ENCODE measurements at regions not wholly inside any gene's neighbourhood (a gene's known extent, or its start where the extent isn't known, plus 50 kb on each side); places are given as distances from the start of the nearest gene placed in this dataset.
A peak's percentile ranks its signal among the peaks of the same experiment; 100 is the strongest.

DNA sequence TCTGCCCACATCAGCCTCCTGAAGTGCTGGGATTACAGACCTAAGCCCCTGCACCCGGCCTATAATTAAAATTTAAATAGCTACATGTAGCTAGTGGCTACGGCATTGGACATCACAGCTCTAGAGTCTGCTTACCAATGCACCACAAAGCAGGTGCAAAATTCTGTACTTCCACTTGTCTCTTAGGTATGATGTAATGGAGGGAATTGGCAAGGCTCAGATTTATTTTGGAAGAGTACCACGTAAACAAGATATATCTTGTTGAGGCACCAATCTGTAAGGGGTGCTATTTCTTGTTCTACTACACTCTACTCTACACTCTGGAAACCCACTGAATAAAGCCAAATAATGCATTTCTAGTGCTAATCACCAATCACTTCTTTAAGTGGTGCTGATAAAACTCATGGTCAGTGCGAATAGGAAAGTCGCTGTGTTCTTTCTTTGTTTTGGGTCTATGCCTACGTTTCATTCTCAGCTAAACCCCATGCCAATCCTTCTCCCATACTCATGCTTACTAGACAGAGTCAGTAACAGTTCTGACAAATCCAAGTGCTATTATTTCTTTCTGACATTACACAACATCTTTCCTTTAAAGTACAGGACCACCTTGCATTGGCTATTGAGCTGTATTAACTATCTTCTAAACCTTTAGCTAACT lies 92.3 kb downstream of the GC start:
- DNase-seq (ENCODE audit: low spot score), result no peak

DNA sequence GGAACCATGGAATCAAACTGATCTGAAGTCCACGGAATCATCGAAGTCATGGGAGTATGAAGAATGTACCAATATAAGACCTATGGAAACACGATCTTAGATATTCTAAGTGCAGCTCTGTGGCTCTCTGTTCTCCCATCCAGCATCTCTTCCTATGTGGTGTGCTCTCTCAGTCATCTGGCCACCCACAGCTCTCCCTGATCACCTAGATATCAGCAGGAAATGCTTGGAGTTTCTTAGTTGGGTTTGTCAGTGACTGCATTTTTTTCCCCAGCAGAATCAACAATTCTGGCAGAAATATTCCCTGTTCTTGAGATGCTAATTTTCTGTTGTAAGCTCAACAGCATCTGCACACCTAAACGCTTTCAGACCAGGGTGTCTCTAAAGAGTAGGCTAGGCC lies 94.1 kb downstream of the GC start:
- no peak for DNase-seq (ENCODE audit: low spot score)

DNA sequence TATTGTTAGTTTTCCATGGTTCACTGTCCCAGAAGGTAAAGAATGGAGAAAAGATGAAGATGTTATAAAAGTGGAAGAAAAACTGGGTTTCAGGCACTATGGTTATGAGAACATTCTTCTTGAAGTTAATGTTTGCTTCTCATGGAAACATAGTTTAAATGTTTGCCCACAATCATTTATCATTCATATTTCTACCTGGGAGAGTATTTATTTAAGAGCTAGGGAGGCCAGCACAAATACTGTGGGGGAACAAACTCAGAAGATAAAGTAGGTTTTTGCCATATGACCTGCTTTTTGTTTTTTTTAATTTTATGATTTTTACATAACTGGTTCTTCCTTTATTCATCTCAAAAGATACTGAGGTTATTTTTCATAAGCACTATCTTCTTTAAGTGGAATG lies 96.8 kb downstream of the GC start:
- no peak for DNase-seq (ENCODE audit: low spot score)

DNA sequence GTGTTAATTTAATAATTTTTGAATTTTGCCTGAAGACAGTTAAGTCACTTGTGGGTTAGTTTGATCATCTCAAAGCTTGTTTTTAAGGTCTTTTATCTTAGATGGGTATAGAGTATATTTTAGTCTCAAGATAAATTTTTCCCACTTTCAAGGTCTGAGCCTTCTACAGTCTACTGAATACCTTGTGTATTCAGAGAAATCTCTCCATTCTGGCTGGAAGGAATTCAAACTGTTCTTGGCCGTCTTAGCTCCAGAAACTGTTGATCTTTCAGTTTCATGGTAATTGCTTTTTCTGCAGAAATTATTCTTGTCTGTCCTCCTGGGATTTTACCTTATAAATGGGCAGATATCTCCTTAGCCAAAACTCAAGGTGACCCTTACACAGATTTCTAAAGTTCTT lies 97.9 kb downstream of the GC start:
- DNase-seq (ENCODE audit: low spot score), result no peak

DNA sequence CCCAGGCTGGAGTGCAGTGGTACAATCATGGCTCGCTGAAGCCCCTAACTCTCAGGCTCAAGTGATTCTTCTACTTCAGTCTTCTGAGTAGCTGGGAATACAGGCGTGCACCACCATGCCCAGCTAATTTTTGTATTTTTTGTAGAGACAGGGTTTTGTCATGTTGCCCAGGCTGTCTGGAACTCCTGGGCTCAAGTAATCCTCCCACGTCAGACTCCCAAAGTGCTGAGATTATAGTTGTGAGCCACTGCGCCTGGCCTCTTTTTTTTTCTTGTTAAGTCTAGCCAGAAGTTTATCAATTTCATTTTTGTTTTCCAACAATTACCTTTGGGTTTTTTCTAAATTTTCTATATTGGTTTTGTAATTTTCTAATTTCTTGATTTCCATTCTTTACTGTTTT lies 100.6 kb downstream of the GC start:
- DNase-seq (ENCODE audit: low spot score), result no peak

DNA sequence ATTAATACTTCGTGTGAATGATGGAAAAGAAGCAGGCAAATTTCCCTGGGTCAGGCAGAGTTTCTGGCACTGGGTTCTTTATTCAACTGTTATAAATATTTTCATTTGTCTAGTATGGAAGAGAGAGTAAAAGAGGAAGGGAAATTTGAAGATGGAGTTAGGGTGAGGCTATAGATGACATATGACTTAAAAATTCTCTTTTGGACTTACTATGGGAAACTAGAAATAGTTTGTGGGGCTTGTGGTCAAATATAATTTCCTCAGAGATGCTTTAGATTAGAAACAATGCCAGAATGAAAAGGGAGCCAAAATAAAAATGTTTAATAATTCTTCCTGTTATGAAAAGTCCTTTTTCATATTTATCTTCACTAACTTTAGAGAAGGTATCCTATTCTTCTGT lies 103.2 kb downstream of the GC start:
- DNase-seq (ENCODE audit: low spot score), result no peak

DNA sequence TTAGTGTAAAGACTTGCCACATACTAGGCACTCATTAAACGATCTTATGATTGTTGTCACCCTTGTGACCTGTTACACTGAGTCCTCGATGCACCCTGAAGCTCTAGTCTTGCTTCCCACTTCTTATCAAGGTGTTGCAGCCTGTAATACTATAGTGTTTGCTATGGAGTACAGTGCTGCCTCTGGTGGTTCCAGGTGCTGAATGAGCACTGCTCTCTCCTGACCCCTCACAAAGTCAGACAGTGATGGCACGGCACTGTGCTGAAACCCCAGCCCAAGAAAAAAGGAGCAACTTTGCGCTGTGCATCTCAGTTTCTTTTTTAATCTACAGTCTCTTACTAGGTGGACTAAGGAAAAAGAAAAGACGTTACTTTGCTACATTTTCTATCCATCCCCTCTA lies 106.3 kb downstream of the GC start:
- DNase-seq (ENCODE audit: low spot score), result no peak

DNA sequence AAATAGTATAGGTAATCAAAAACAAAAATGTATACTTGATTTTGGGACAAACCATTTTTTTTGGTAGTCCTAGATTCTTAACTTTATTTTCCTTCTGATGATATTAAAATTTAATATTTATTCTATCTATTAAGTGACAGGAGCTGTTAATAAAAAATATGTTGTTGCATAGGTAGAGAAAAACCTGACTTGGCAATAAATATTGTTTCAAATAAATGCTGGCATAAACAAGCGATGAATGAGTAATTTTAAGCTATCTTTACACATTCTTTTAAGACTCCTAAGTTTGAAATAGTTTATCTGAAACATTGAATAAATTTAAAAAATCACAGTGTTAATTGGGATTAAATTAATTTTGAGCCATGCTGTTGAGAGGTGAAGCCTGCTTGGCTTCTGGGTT lies 114.6 kb downstream of the GC start:
- no peak for DNase-seq (ENCODE audit: low spot score)

DNA sequence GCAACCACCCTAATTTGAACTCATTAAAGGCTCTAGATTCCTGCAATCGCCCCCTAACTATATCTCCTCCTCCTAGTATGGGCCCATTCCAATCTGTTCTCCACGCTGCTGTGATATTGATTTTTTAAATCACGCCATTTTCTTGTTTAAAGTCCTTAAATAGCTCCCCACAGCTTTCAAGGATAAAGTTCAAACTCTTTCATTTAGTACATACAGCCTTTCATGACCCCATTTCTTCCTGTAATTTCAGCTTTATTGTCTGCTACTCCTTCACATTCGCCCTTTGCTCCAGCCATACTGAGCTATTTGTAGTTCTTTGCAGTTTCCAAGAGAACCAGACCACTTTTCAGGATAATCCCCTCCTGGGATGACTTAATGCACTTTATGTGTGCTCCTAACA lies 118.5 kb downstream of the GC start:
- no peak for DNase-seq (ENCODE audit: low spot score)

DNA sequence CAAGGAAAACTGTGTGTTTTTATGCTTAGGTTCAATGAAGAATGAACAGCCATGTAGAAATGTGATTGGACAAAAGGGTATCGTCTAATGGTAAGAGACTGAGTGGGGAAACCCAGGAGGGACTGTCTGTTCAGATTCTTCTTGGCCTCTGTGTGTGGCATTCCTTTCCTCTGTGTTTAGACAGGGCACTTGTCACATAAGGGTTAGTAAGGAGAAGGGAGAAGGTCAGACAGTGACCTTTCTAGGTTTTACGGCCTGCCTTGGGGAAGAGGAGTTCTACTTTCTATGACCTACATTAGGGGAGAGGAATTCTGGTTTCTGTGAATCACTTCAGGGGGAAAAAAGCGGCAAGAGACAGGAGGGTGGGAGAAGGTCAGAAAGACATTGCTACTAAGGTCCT lies 119.5 kb downstream of the GC start:
- no peak for DNase-seq (ENCODE audit: low spot score)

DNA sequence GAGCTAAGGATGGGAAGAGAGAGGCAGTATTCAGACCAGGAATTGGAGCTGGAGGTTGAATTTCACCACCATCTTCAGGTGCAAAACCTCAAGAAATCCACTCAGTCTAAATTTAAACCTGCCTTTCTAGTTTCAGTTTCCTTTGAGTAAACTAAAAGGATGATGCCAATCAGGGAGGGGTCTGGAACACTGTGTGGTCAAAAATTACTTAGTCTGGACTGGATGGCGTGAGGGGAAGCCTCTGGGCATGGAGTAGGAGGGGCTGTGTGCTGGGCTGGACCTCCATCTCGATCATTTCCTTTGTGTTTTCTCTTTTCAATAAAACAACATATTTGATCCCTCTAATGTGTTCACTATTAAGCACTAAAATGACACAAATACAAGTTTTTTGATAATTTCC lies 120.1 kb downstream of the GC start:
- DNase-seq (ENCODE audit: low spot score), result no peak

DNA sequence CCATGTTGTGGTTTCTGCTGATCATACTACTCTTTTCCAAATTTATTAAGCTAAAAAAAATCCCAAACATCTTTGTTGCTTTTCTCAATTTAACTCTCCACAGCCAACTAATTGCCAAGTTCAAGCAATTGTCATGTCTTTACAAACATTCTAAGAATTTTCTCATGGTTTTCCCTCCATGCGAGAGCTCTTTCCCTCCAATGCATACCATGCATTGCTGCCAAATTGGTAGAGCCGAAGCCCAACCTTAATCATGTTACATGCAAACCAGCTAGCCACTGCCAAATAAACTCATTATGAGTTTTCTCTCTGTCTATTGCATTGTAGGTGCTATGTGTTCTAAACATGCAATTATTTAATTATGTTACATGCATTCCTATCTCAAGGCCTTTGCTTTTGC lies 123.9 kb downstream of the GC start:
- DNase-seq (ENCODE audit: low spot score), result no peak

DNA sequence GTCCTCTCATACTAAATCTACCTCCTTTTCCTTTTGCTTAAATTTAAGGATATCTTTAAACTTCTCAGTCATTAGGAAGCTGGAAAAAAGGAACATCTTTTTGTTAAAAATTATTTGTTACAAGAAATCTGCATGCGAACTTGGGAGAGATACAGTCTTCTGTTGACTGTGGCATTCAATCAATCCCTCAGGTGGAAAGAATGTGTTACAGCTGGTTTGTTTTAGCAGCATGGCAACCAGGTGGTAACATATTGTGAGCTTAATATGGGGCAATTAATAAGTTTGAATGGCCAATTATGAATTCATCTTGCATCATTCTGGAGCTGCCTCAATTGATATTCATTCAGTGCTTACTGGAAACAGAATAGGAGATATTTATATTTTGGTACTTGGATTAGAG lies 135.0 kb downstream of the GC start:
- no peak for DNase-seq (ENCODE audit: low spot score)

DNA sequence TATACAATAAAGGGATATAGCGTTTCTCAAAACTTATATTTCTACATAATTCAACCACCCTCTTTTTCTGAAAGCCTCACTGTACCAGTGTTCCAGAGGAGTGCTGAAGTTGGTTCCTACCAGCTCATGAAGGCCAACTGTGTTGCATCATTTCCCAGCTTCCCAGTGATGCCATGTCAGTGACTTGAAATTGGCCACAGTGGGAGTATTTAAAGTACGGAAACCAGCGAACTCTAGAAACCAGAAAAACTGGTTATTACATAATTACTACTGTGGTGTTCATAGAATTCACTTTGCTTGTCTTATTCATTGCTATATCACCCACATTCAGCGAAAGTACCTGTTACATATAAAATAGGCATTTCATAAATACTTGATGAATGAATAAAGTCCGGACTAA lies 135.4 kb downstream of the GC start:
- no peak for DNase-seq (ENCODE audit: low spot score)

DNA sequence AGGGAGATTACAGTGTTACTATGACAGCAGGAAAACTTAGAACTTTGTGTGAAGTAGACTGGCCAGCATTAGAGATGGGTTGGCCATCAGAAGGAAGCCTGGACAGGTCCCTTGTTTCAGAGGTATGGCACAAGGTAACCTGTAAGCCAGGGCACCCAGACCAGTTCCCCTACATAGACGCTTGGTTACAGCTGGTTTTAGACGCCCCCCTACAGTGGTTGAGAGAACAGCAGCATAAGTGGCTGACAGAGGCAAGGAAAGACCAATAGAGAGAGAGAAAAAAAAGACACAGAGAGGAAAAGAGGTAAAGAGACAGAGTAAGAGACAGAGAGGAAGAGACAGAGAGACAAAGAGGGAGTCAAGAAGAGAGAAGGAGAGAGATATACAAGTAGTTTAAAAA lies 144.5 kb downstream of the GC start:
- DNase-seq (ENCODE audit: low spot score), result no peak

DNA sequence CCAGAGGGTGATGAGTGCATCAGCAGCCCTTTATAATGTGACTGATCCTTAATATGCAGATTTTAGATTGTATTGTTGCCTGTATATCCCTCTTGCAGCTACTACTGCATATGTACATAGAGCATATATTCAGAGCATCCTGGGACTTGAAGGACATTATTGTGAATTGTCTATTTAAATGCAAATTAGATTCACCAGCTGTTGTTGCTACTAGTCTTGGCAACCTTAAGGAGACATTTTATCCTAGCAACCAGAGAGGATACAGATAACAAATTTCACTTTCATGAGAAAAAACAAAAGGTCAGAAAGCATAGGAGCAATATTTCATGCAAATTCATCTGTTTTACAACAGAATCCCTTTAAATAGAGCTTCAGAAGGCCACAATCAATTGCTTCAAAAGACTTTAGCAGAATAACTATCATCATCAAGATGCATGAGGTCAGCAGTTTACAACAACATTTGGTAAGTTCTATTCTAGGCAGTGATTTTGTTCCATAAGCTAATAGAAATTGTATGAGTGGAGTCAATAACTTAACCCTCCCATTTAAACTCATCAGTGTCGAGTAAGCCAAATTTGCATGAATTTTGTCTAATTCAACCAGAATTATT lies 148.6 kb downstream of the GC start:
- peak; percentile 14 for DNase-seq (ENCODE audit: low spot score)

DNA sequence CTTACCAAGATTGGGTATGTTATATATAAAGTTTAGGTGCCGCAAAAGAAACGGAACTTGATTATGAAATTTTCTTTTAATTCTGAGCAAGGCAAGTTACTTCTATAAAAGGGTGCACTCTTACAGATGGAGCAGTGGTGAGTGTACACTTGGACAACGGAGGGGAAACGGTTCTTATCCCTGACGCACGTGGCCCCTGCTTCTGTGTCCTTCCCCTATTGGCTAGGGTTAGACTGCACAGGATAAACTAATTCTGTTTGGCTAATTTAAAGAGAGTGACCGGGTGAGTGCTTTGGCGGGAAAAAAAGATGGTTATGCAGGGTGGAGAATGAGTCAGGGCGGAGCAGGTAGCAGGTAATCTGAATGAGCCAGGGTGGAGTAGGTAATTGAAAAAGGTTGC lies 149.5 kb downstream of the GC start:
- no peak for DNase-seq (ENCODE audit: low spot score)

DNA sequence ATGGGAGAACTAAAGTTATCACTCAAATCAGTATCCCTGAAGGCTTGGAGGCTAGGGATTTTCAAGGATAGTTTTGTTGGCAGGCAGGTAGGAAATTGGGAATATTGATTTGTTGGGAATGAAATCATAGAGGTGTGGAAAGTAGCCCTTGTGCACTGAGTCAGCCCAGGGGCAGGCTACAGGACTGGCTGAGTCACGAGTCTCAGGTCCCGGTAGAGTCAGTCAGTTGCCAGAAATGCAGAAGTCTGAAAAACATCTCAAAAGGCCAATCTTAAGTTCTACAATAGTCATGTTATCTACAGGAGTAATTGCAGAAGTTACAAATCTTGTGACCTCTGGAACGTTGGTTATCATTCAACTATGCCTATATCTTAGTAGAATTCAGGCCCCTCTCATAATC lies 153.1 kb downstream of the GC start:
- DNase-seq (ENCODE audit: low spot score), result no peak

DNA sequence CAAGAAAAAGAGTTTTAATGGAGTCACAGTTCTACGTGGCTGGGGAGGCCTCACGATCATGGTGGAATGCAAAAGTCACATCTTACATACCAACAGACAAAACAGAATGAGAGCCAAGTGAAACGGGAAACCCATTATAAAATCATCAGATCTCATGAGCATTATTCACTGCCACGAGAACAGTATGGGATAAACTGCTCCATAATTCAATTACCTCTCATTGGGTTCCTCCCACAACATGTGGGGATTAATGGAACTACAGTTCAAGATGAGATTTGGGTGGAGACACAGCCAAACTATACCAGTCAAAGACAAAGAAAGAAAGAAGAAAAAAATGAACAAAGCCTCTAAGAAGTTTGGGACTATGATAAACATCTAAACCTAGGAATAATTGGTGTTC lies 158.9 kb downstream of the GC start:
- DNase-seq (ENCODE audit: low spot score), result no peak
